NCI-H2196 (cell line): ENCODE measurements at regions not wholly inside any gene's neighbourhood (a gene's known extent, or its start where the extent isn't known, plus 50 kb on each side); places are given as distances from the start of the nearest gene placed in this dataset.

Experiments
- DNase-seq: peaks from one replicate; lab custom pipeline; 2025; ENCODE audit not compliant: unreplicated experiment; lab: John Stamatoyannopoulos, UW

DNA sequence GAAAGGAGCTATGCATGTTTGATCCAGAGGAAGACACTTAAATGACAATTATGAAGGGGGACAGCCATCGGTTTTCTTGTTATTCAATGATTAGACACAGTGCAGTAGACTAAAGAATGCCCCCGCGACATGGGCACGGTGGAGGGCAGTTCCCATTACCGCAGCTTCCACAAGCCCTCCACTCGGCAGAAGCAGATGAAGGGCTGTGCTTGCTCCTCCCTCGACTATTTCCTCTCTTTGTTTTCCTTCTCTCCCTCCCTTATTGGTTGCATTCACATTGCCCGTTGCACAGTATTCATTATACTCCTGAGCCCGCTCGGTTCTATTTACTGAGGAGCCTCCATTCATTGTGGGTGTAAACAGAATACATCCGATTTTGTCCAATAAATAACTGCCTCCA, 138.8 kb upstream of the RASSF8 start:
- no peak for DNase-seq

DNA sequence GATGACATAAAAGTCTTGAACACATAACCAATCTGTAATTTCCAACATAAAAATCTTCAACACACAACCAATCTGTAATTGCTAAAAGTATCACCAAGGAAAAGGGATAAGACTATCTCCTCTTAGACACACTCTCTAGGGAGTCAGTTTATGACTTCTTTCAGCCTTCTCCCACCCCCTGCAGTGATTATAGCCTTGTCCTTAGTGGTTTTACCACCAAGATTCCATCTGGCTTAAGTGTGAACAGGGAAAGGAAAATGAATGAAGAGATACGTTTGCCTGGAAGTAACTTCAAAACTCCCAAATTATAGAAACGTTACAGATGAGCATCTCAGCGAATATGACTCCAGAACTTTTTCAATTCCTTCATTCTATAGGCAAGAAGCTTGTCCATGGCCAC, 136.2 kb upstream of the RASSF8 start:
- no peak for DNase-seq

DNA sequence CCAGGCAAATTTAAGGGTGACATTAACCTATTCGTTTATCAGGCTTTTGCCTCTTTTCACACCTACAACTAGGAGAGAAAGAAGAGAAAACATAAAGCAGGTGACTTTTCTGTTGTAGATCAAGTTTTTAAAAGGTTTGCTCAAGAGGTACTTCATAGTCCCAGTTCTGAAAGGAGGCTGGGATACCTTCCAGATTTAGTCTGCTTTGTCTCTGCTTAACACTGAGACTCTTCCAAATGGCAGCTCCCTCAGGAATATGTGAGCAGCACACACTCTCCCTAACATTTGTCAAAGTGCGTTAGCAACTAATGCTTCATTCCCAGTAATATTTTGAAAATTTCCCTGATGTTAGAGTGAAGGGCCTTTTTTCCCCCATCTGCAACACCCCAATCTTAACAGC, 133.7 kb upstream of the RASSF8 start:
- no peak for DNase-seq

DNA sequence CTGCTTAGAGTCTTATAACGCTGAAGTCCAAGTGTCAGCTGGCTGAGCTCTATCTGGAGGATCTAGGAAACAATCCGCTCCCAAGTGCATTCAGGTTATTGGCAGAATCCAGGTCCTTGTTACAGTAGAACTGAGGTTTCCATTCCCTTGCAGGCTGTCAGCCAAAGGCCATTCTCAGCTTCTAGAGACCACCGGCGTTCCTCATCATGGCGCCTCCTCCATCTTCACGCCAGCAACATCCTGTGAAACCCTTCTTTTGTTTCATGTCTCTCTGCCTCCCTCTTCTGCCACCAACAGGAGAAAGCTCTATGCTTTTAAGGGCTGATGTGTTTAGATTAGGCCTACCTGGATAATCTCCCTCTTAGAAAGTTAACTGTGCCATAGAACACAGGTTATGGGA, 133.0 kb upstream of the RASSF8 start:
- no peak for DNase-seq

DNA sequence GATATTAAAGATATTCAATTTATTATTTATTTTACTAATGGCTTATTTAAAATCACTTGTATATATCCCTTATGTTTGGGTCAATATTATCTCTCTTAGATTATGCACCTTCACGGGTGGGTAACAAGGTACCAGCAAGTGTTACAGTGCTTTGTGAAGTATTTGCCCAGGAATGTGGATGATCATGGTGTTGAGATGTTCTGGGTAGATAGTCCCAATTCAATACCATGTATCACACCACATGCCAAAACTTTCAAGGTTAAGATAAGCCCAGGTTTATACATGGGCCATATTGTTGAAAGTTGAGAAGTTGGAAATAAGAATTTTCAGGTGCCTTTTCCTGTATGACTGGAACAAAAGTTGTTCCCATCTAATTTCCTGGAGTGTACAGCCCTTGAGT, 131.3 kb upstream of the RASSF8 start:
- no peak for DNase-seq

DNA sequence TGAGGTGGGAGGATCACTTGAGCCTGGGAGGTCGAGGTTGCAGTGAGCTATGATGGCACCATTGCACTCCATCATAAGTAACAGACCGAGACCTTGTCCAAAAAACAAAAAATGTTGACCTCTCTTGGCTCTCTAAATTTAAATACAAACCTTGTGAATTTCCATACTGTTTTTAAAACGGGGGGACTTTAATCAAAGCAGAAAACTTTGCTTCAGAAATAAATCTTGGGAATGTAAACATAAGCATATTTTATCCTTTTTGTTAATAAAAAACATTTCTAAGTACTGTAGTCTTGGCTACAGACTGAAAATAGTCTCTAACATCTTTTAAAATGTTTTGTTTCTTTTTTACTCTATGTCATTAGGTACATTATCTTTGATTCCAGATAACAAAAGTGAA, 130.7 kb upstream of the RASSF8 start:
- DNase-seq = no peak

DNA sequence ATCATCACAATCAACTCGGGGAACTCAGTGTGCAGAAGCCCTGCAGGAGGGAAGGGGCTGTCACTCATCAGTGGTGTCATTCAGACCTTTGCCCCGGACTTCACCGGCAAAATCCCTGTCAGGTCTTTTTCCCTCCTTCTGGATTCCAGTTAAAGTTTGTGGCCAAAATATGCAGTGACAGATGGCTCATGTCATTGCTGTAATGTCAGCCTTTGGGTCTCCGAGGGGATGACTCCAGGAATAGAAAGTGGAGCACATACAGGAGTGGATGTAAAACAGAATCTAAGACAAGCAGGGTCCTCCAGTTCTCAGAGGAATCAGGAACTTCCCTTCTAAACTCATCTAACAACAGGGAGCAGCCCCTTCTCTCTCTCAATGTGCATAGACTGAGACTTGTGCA, 130.3 kb upstream of the RASSF8 start:
- DNase-seq = no peak

DNA sequence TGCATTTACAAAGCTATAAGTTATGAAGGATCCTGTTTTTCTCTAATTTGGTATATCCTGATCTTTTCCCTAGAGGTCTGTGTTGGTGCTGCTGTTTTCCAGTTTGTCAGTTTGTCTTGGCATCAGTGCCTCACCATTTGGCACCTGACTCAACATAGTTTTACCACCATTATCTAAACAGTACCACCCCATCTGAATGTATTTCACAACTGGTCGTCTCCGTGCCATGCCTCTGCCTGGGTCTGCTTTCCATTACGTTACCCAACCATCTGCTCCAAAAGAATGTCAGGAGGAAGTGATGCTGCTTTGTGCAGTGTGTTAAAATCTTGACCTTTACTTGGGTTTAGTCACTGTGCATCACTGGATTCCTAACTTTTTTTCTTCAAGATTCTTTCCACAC, 129.3 kb upstream of the RASSF8 start:
- no peak for DNase-seq

DNA sequence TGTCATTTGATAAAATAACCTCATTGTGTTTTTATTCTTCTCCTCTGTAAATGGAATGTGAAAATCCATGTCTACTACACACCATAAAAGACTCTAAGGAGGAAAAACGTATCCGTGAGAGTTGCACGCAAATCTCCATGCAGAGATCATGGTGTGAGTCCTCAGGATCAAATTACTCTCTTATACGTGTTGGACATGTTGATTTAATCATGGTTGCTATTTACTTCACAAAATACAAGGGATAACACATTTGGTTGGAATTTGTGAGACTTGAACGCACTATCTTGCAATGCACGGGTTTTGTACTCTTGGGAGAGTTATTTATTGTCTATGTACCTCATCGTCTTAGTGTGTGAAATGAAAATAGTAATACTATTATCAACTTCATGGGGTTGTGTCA, 128.0 kb upstream of the RASSF8 start:
- DNase-seq = no peak

DNA sequence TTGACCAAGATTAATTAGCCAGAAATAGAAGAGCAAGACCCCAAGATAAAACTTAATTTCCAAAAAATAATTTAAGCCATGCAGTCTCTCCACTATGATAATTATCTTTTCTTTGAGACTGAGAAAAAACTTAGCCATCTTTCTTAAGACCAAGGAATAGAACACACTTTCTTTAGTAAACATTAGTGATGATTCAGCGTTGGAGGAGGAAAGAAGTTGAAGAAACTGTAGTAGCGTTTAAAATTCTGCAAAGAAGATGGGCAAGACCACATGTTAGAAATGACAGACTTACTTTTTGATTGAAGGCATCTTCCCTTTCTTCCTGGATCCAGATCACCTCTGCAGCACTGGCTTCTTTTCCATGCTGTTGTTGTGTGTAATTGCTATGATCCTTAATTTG, 124.8 kb upstream of the RASSF8 start:
- DNase-seq = no peak

DNA sequence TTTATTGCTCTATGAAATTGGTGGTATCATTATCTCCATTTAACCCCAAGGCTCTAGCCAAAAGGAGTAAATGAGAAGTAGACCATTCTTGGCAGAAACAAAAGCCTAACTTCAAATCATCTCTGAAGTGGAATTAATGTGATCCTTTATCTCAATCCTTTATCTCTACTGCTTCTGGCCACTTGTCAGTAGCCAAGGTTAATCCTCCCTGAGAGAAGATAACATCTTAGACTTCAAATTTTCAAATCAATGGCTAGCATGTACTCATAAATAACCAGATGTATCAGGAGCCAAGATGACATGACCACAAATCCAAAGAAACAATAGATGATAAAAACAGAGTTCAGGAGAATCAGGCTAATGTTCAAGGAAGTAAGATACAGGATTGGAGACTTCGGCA, 123.1 kb upstream of the RASSF8 start:
- no peak for DNase-seq

DNA sequence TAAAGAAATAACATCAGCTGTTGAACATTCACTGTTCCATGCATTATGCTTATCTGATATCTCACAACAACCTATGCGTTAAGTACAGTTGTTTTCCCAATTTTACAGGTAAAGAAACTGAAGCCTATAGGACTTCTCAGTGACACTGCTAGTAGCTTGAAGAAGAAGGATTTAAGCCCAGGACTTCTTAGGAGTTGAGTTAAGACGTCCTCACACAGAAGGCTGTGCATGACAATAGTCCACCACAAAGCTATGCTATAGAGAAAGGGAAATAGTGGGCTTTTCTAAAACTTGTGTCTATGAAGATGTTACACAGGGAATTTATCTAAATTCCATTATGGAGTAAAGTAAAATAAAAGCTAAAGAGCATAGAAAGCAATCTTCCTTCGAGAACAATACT, 120.5 kb upstream of the RASSF8 start:
- no peak for DNase-seq

DNA sequence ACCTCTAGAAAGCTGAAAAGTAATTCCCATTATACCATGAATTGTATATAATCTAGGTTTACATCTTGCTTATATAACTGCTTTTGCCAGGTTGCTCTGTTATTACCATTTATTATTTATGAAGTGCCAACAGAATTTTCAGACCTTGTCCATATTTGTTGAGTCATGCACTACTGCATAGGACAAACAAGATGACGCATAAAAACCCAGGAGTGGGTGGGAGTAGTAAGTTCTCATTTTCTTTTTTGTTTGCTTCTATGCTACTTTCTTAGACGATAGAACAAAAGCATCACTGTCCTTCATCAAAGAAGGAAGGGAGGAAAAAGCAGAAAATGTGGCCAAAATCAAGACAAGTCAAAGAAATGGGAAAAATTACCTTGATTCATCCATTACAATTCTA, 119.0 kb upstream of the RASSF8 start:
- no peak for DNase-seq

DNA sequence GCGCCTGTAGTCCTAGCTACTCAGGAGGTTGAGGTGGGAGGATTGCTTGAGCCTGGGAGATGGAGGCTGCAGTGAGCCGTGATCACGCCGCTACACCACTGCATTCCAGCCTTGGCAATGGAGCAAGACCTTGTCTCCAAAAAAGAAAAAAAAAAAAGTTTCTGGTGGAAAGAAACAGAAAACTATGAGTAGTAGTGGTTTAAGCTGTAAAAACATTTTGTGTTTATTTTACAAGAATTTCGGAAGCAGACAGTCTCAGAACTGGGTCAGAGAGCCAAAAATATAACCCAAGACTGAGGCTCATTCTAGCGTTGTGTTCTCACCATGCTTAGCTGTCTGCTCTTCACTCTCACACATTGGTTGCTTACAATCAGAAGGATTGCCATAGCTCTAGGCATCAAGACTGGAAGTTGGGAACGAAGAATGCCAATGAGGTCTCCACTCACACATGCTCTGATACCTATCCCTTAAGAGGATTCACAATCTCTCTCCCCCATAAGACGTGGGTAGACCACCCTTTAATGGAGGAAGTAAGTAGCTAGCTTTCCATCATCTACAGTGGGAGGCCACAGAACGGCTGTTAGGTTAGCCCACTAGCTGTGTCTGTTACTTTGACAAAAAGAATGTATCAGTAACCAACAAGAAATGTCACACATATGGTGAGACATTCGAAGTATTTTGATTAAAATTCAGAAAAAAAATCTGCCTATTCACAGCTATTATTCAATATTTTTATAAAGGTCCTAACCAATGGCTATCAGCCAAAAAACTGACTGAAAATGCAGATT, 117.6 kb upstream of the RASSF8 start:
- no peak for DNase-seq

DNA sequence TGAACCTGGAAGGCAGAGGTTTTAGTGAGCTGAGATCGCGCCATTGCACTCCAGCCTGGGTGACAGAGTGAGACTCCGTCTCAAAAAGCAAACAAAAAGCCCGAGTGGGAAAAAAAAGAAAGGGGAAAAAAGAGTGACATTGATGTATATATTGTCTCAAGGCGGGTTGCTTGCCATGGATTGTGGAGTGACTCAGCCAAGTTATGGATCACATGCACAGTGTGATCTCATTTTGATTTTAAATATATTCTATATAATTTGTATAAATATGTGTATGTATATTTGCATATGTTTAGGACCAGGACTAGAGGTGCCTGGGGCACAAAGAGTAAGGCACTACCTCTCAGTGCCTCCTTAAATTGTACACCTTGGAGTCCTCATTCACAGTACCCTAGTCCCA, 116.2 kb upstream of the RASSF8 start:
- DNase-seq = no peak

DNA sequence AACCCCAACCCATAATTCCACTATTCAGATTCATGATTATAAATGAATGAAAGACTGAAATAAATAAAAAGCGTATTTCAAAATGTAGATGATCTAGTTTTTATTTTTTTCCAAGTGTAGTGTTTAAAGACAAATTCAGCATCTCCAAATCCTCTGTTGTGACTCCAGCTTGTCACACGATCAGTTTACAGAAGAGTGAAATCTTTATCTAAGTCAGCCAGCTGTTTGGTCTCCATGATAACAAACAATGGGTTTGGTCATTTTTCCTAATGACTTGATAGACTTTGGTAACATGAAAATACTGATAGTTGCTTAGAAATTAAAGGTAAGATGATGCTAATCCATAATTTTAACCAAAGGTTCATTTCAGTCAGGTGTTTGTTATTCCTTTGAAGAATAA, 114.5 kb upstream of the RASSF8 start:
- no peak for DNase-seq

DNA sequence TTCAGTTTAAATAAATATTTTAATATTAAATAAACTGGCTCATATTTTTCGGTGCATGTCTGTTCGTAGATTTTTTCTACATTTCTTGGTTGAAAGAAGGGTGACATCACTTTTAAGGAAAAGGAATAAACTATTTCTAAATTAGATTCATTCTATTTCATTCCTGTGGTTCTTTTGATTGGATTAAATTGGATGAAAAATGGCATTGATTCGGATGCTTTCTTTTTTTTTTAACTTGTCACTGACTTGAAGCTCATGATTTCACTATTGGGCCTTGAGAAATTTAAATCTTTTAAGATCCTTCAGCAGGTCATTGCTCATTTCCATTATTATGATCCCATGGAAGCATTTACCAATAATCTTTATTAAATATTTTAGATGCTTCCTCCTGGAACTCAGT, 113.1 kb upstream of the RASSF8 start:
- no peak for DNase-seq

DNA sequence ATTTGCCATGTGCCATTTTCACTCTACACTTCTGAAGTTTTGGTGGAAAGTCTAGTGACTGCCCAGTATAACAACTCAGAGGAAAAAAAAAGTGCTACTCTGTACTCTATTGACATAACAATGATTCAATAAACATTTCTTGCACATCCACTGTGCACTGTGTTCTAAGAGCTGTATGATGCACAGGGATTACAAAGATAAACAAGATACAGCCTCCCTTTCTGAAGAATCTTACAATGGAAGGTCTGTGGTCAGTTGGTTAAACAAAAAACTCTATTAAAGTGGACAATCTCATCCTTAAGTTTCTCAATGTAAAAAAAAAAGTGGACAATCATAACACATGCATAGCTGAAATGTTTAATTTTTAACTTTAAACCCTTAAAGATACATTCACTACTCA, 105.7 kb upstream of the RASSF8 start:
- DNase-seq = no peak

DNA sequence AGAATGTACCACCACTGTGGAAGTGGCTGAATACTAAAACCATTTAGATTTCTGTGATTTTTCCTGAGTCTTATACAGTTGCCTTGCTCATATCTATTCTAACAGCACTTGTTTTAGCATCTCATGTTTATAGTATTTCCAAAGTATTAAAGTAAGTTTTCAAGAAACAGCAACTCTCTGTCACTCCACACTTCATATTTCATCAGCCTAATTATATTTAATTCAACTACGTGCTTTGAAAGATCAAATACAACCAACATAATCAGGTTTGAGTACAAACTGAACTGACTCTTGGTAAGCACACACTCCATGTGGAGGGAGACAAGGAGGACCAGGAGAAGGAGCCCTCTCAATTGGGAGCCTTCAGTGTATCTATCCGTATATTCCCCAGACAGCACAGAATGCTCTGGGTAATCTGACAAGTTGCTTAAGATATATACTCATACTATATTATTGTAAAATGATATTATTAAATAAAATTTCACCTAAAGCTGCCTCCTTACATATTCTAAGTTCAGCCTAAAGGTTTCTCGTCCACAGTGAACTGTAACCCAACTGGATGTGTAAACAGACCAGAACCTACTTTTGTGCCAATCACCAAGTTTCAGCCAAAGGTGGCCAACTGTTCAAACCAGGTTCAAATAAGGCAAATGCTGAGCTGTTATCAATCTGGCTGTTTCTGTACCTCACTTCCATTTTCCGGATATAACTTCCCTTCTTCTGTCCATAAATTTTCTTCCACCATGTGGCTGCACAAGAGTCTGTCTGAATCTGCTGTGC, 105.0 kb upstream of the RASSF8 start:
- no peak for DNase-seq

DNA sequence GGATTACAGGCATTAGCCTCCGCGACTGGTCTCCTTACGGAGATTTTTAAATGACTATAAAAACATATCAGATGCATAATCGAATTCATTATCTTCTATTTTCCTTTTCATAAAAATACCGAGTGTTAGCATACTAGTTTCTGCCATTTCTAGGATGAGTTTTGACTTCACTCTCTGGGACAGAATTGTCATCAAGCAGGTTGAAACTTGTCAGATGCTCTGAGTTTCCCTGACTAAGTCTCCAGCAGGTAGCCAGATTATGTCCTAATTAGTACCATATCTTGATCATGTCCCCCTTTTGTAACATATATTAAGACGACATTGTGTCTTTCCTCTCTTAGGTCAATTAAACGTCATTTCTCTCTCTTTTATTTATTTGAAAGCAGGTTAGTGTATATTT, 103.5 kb upstream of the RASSF8 start:
- DNase-seq = no peak

DNA sequence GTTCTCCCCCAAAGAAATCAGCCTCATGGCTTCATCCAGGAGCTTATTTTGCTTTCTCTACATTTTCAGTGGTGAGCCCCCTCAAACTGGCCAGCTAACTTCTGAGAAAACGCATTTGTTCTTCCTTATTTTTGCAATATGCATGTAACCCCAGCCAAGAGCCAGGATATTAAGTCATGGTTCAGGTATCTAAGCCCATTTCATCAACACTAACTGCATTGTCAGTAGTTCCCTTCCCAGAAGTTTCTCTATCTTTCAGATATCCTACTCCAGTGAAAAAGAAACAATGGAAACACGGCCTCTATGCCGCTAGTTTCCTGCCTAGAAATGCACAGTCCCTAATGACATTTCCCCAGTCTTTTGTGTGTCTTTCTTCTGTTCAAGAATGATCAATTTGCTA, 102.8 kb upstream of the RASSF8 start:
- no peak for DNase-seq

DNA sequence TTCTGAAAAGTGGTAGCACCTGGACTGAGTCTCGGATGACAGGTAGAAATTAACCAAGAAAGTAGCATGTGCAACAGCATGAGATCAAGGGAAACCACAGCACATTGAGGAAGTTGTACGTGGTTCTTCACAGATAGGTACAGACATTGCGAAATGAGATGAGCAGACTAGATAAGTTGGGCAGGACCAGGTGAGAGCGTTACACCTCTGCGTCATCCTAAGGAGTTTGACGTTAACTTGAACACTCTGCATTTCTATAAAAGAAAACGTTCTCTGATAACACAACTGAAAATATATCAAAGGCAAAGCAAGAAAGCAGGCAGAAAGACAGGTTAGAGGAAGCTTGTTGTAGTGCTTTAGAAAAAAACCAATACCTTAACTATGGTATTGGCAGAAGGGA, 98.5 kb upstream of the RASSF8 start:
- DNase-seq = no peak

DNA sequence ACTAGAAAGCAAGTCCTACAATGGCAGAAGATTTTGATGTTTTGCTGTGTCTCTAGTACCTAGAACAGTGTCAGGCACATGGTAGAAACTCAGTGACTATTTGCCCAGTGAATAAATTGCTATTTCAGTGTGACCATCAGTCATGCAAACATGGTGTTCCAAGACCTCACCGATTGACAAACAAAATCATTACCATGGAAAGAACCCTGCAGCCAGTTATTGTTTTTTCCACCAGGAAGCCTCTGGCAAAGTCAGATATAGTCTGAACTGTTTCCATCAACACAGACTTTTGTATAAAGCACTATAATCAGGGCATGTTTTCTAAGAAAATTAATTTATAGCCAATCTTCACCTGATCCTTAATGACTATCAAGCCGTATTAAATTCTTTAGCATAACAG, 97.3 kb upstream of the RASSF8 start:
- no peak for DNase-seq
